ENCODE measurements at regions not wholly inside any gene's neighbourhood (a gene's known extent, or its start where the extent isn't known, plus 50 kb on each side); places are given as distances from the start of the nearest gene placed in this dataset.

GRCh38 chr15:61729646-61730045, 330.6 kb downstream of the VPS13C start:
- Histone ChIP-seq H3K4me1 (peaks cover 0 to 8% (median 0%) of the 10 kb centered on the region in 4 donors), H3K9me3 (no peaks in the 10 kb centered on the region), H3K36me3 (no peaks in the 10 kb centered on the region), H3K27me3 (no peaks in the 10 kb centered on the region), H3K27ac (no peak overlapping the region), H3K4me3 (no peak overlapping the region)
- no peak for TF ChIP-seq EP300 (IDR thresholded peaks at IDR 0.05)
- no peak for TF ChIP-seq CTCF (IDR thresholded peaks at IDR 0.05)
- no peak for DNase-seq (ENCODE audit: low spot score in 2 of 2)
- 72 to 76% methylated on average over 2 of the region's 2 CpGs for WGBS, 2 donors

DNA sequence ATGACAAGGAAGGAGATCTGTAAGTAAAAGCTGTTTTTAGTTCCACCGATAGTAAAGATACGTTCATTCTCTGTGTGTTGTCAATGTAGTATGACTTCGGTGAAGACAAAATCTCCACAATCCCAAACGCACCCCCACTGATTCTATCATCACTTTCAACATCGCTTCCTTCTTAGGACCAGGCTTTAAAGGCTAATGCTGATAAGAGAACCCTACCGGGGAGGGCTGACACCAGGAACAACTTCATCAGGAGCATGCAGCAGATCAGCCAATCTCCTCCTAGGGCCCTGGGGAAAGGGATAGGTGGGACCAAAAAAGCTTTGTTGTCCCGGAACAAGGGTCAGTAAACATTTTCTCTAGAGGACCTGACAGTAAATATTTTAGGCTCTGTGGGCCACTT, 334.1 kb downstream of the VPS13C start:
- WGBS, 2 donors = 81 to 83% methylated on average over 7 of the region's 7 CpGs

DNA sequence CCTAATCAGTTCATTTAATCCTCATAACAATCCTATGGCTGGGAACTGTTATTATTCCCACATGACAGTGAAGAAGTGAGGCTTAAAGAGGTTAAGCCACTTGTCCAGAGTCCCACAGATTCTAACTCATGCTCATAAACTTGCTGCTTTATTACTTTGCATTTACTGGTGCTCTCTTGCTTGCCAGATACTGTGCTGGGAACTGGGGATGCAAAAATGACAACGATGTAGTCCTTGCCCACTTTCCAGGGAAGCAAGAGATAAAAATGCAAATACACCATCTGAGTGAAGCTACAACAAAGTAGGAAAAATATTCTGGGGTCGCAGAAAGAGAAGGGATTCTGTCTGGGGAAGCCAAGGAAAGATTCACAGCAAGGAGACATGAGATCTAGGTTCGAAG, 335.0 kb downstream of the VPS13C start:
- no peak overlapping the region for H3K27ac ChIP-seq
- no peaks in the 10 kb centered on the region for H3K27me3 ChIP-seq
- no peaks in the 10 kb centered on the region for H3K4me1 ChIP-seq
- no peaks in the 10 kb centered on the region for H3K36me3 ChIP-seq
- H3K4me3 ChIP-seq = no peak overlapping the region
- TF ChIP-seq CTCF (IDR thresholded peaks at IDR 0.05) (no peak), EP300 (IDR thresholded peaks at IDR 0.05) (no peak), POLR2A (IDR thresholded peaks at IDR 0.05) (no peak)
- H3K9me3 ChIP-seq = no peaks in the 10 kb centered on the region
- 62 to 69% methylated on average over 3 of the region's 3 CpGs for WGBS, 2 donors
- no peak for DNase-seq (ENCODE audit: low spot score in 2 of 2)

More for the DNA sequence above, 334.1 kb downstream of the VPS13C start:
- H3K36me3 ChIP-seq = no peaks in the 10 kb centered on the region
- H3K9me3 ChIP-seq = no peaks in the 10 kb centered on the region
- TF ChIP-seq EP300 (IDR thresholded peaks at IDR 0.05) (no peak), CTCF (IDR thresholded peaks at IDR 0.05) (no peak), POLR2A (IDR thresholded peaks at IDR 0.05) (no peak)
- H3K4me1 ChIP-seq = peaks cover 0 to 7% (median 0%) of the 10 kb centered on the region in 4 donors
- DNase-seq (ENCODE audit: low spot score in 2 of 2) = no peak
- H3K4me3 ChIP-seq = no peak overlapping the region
- no peak overlapping the region for H3K27ac ChIP-seq
- H3K27me3 ChIP-seq = no peaks in the 10 kb centered on the region

DNA sequence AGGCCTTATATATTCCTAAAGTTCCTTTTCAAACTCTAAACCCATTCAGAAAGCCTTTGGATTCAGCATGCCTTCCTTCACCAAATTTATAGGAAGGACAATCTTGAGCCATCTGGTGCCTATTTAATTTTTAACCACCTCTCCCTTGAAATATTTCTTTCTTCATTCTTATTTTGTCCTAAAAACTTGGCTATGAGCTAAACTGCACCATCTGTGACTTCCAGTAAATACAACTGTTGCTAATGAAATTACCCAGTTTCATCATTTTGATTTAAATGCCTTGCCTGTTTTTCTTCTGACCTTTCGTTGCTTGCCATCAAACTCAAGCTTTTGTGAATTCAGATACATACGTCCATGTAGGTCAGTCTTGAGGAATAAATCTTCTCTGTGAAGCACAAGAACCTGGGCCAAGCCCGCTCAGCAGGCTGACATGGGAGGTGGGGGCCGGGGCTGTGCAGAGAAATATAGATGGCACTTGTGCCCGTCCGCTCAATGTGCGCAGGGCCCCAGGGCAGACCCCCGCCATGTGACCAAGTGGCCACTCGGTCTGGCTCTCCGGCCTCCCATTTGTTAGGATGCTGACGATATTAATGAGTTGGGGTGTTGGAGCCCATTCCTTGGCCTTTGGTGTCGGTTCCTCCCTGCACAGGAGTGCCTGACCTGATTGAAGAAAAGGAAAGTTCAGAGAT, 335.9 kb downstream of the VPS13C start:
- no peaks in the 10 kb centered on the region for H3K27me3 ChIP-seq
- DNase-seq (ENCODE audit: low spot score in 2 of 2) = no peak
- 89% methylated on average over 12 of the region's 12 CpGs for WGBS, 2 donors
- no peaks in the 10 kb centered on the region for H3K9me3 ChIP-seq
- H3K4me1 ChIP-seq = no peaks in the 10 kb centered on the region
- no peak overlapping the region for H3K4me3 ChIP-seq
- no peak overlapping the region for H3K27ac ChIP-seq
- TF ChIP-seq EP300 (IDR thresholded peaks at IDR 0.05) = no peak
- no peak for TF ChIP-seq POLR2A (IDR thresholded peaks at IDR 0.05)
- TF ChIP-seq CTCF (IDR thresholded peaks at IDR 0.05) = no peak
- no peaks in the 10 kb centered on the region for H3K36me3 ChIP-seq

GRCh38 chr15:61721418-61721817, 338.8 kb downstream of the VPS13C start:
- WGBS, 2 donors = 93 to 94% methylated on average over 4 of the region's 4 CpGs
- no peak for TF ChIP-seq POLR2A (IDR thresholded peaks at IDR 0.05)
- TF ChIP-seq CTCF (IDR thresholded peaks at IDR 0.05) = no peak
- no peak for TF ChIP-seq EP300 (IDR thresholded peaks at IDR 0.05)
- no peak overlapping the region for H3K27ac ChIP-seq
- DNase-seq (ENCODE audit: low spot score in 2 of 2) = no peak
- H3K4me3 ChIP-seq = no peak overlapping the region
- no peaks in the 10 kb centered on the region for H3K27me3 ChIP-seq
- H3K36me3 ChIP-seq = no peaks in the 10 kb centered on the region
- H3K4me1 ChIP-seq = no peaks in the 10 kb centered on the region
- H3K9me3 ChIP-seq = no peaks in the 10 kb centered on the region

Data from tibial nerve (tissue), 4 donors.